Transverse colon (tissue), 4 donors: ENCODE measurements at regions not wholly inside any gene's neighbourhood (a gene's known extent, or its start where the extent isn't known, plus 50 kb on each side); places are given as distances from the start of the nearest gene placed in this dataset.

ENCODE experiments used
- EP300 ChIP-seq: sonication (generic); formaldehyde crosslinking; IDR thresholded peaks from one replicate; pipeline ENCODE4 v1.6.1; 2017; ENCODE audit warnings: antibody characterized with exemption, low read depth
- POLR2A ChIP-seq: fragments of 450-650 bp; IDR thresholded peaks from one replicate; pipeline ENCODE4 v1.6.1; 2016; ENCODE audit warnings: antibody characterized with exemption, mild to moderate bottlenecking, moderate library complexity
- POLR2AphosphoS5 ChIP-seq, 3 donors: sonication (generic); formaldehyde crosslinking; IDR thresholded peaks; one replicate each; pipeline ENCODE4 v1.6.1; 2016; ENCODE audit warnings: antibody characterized with exemption in 3 of 3
- TF ChIP-seq, protein P1 (sequence below), 5 experiments: fragments of 200-600 bp in 3 of 5; fragments of 450-650 bp in 2 of 5; sonication (generic) in 3 of 5; IDR thresholded peaks; 1 replicate in 2 of 5; 2 replicates in 3 of 5; pipeline ENCODE4 v1.5.1; 2016 to 2017; ENCODE audit warnings: antibody characterized with exemption in 5 of 5, inconsistent platforms in 3 of 5, mild to moderate bottlenecking in 2 of 5, moderate library complexity in 1 of 5

DNA sequence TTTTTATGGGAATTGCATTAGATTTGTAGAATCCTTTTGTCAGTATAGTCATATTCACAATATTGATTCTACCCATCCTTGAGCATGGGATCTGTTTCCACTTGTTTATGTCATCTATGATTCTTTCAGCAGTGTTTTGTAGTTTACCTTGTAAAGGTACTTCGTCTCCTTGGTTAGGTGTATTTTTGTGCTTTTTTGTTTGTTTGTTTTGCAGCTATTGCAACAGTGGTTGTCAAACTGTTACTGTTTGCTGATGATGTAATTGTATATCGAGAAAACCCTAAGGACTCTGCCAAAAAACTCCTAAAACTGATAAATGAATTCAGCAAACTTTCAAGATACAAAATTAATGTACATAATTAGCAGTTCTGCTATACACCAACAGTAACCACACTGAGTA, 127.9 kb upstream of the AR start:
- TF ChIP-seq, protein P1, sequence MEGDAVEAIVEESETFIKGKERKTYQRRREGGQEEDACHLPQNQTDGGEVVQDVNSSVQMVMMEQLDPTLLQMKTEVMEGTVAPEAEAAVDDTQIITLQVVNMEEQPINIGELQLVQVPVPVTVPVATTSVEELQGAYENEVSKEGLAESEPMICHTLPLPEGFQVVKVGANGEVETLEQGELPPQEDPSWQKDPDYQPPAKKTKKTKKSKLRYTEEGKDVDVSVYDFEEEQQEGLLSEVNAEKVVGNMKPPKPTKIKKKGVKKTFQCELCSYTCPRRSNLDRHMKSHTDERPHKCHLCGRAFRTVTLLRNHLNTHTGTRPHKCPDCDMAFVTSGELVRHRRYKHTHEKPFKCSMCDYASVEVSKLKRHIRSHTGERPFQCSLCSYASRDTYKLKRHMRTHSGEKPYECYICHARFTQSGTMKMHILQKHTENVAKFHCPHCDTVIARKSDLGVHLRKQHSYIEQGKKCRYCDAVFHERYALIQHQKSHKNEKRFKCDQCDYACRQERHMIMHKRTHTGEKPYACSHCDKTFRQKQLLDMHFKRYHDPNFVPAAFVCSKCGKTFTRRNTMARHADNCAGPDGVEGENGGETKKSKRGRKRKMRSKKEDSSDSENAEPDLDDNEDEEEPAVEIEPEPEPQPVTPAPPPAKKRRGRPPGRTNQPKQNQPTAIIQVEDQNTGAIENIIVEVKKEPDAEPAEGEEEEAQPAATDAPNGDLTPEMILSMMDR (IDR thresholded peaks at IDR 0.05): no peak
- no peak for TF ChIP-seq POLR2AphosphoS5 (IDR thresholded peaks at IDR 0.05)
- no peak for TF ChIP-seq POLR2A
- TF ChIP-seq EP300: no peak
